IMR-90 (cell line): ENCODE measurements at regions not wholly inside any gene's neighbourhood (a gene's known extent, or its start where the extent isn't known, plus 50 kb on each side); places are given as distances from the start of the nearest gene placed in this dataset.

Experiments used
- ATAC-seq: fragments of 200-7000 bp; cut with Tn5 transposase; 2 replicates; pipeline ENCODE4 v1.9.1; 2020; ENCODE audit warnings: low read depth, mild to moderate bottlenecking, moderate library complexity
- BruUV-seq: library from RNA; stranded (reverse); fragments of 400-500 nt; replicated peaks from 2 replicates; lab custom pipeline; 2021; lab: Mats Ljungman, UMichigan
- CTCF ChIA-PET: fragments of 300-600 bp; formaldehyde crosslinking; extraction: SDS; loops from one replicate; lab custom pipeline; 2021; ENCODE audit warnings: antibody characterized with exemption; lab: Yijun Ruan, JAX
- POLR2A ChIA-PET: fragments of 300-600 bp; sonication (Branson Sonifier 250); formaldehyde crosslinking; loops from one replicate; lab custom pipeline; 2022; ENCODE audit warnings: antibody characterized with exemption; ENCODE audit not compliant: unreplicated experiment; lab: Charles Lee
- DNase-seq: peaks from one replicate; pipeline ENCODE4 v3.0.0; 2013
- H2AFZ ChIP-seq: replicated peaks from 2 replicates; pipeline ENCODE3; 2013; ENCODE audit warnings: low read length, mild to moderate bottlenecking; ENCODE audit not compliant: poor library complexity
- H2AK5ac ChIP-seq: 2 replicates; pipeline ENCODE4 v1.6.1; 2013; ENCODE audit warnings: low read depth, low read length, inconsistent platforms
- H2AK9ac ChIP-seq: replicated peaks from 2 replicates; pipeline ENCODE3; 2013; ENCODE audit warnings: mild to moderate bottlenecking, low read depth, low read length, moderate library complexity; ENCODE audit not compliant: poor library complexity
- H2BK120ac ChIP-seq: 2 replicates; pipeline ENCODE4 v1.6.1; 2013; ENCODE audit warnings: low read depth, low read length, inconsistent platforms
- H2BK15ac ChIP-seq: 3 replicates; pipeline ENCODE4 v1.6.1; 2013; ENCODE audit warnings: low read depth, low read length, inconsistent platforms
- H2BK20ac ChIP-seq: 2 replicates; pipeline ENCODE4 v1.6.1; 2013; ENCODE audit warnings: low read depth, mild to moderate bottlenecking, inconsistent platforms, low read length, moderate library complexity
- H2BK5ac ChIP-seq: 2 replicates; pipeline ENCODE4 v1.6.1; 2013; ENCODE audit warnings: mild to moderate bottlenecking, low read depth, low read length, inconsistent platforms; ENCODE audit not compliant: poor library complexity, severe bottlenecking
- H3K14ac ChIP-seq: replicated peaks from 2 replicates; pipeline ENCODE4 v1.6.1; 2013; ENCODE audit warnings: low read depth, low read length, inconsistent platforms
- H3K18ac ChIP-seq: 2 replicates; pipeline ENCODE4 v1.6.1; 2013; ENCODE audit warnings: low read depth, low read length, control low read depth
- H3K23ac ChIP-seq: 2 replicates; pipeline ENCODE4 v1.6.1; 2013; ENCODE audit warnings: low read depth, low read length, inconsistent platforms
- H3K27ac ChIP-seq: 2 replicates; pipeline ENCODE4 v1.5.1; 2013; ENCODE audit warnings: mild to moderate bottlenecking, control low read depth, low read length; ENCODE audit not compliant: insufficient read depth
- H3K27me3 ChIP-seq: 2 replicates; pipeline ENCODE4 v1.6.1; 2013; ENCODE audit warnings: low read length; ENCODE audit not compliant: control insufficient read depth, insufficient read depth
- H3K36me3 ChIP-seq: 2 replicates; pipeline ENCODE4 v1.6.1; 2013; ENCODE audit warnings: low read length, mixed read lengths; ENCODE audit not compliant: control insufficient read depth, insufficient read depth
- H3K4ac ChIP-seq: 2 replicates; pipeline ENCODE4 v1.6.1; 2013; ENCODE audit warnings: low read depth, low read length, inconsistent platforms
- H3K4me1 ChIP-seq: 2 replicates; pipeline ENCODE4 v1.6.1; 2013; ENCODE audit warnings: low read length, mixed read lengths; ENCODE audit not compliant: control insufficient read depth, insufficient read depth
- H3K4me2 ChIP-seq: 2 replicates; pipeline ENCODE4 v1.6.1; 2013; ENCODE audit warnings: low read depth, mild to moderate bottlenecking, control low read depth, low read length, moderate library complexity
- H3K4me3 ChIP-seq: 2 replicates; pipeline ENCODE4 v1.5.1; 2013; ENCODE audit warnings: low read depth, mild to moderate bottlenecking, control low read depth, low read length, moderate library complexity; ENCODE audit not compliant: insufficient read depth
- H3K56ac ChIP-seq: 2 replicates; pipeline ENCODE4 v1.6.1; 2013; ENCODE audit warnings: low read length, inconsistent platforms; ENCODE audit not compliant: insufficient read depth; ENCODE audit errors: extremely low read depth
- H3K79me1 ChIP-seq, 2 experiments: 2 replicates each; pipeline ENCODE4 v1.6.1; 2013; ENCODE audit warnings: low read length in 2 of 2, inconsistent platforms in 1 of 2, low read depth in 1 of 2
- H3K9ac ChIP-seq: 2 replicates; pipeline ENCODE4 v1.6.1; 2013; ENCODE audit warnings: low read depth, low read length, control low read depth
- H3K9me1 ChIP-seq: 2 replicates; pipeline ENCODE4 v1.6.1; 2013; ENCODE audit warnings: low read length, inconsistent platforms; ENCODE audit not compliant: insufficient read depth
- H3K9me3 ChIP-seq: 2 replicates; pipeline ENCODE4 v1.6.1; 2013; ENCODE audit warnings: low read length; ENCODE audit not compliant: control insufficient read depth, insufficient read depth
- H4K20me1 ChIP-seq: 2 replicates; pipeline ENCODE4 v1.6.1; 2013; ENCODE audit warnings: low read length, inconsistent platforms; ENCODE audit not compliant: insufficient read depth
- H4K5ac ChIP-seq: 2 replicates; pipeline ENCODE4 v1.6.1; 2013; ENCODE audit warnings: mild to moderate bottlenecking, low read depth, low read length, control low read depth
- H4K8ac ChIP-seq, 2 experiments: 2 replicates each; pipeline ENCODE4 v1.6.1; 2013; ENCODE audit warnings: low read depth in 2 of 2, low read length in 2 of 2, control low read depth in 1 of 2, inconsistent platforms in 1 of 2
- H4K91ac ChIP-seq: 2 replicates; pipeline ENCODE4 v1.6.1; 2013; ENCODE audit warnings: low read depth, low read length, inconsistent platforms; ENCODE audit not compliant: insufficient read depth
- BHLHE40 ChIP-seq: fragments of 150-350 bp; IDR thresholded peaks from 2 replicates; pipeline ENCODE4 v1.6.1; 2016; ENCODE audit warnings: mild to moderate bottlenecking, low read depth, low read length
- CEBPB ChIP-seq: IDR thresholded peaks from 2 replicates; pipeline ENCODE4 v1.6.1; 2012; ENCODE audit warnings: low read depth, low read length, improper control_type of control experiment
- CHD1 ChIP-seq: IDR thresholded peaks from 2 replicates; pipeline ENCODE4 v1.6.1; 2012; ENCODE audit warnings: low read depth, low read length, improper control_type of control experiment
- FOS ChIP-seq: fragments of 150-350 bp; IDR thresholded peaks from 2 replicates; pipeline ENCODE4 v1.6.1; 2016; ENCODE audit warnings: low read depth, low read length
- MAFK ChIP-seq: IDR thresholded peaks from 2 replicates; pipeline ENCODE4 v1.6.1; 2012; ENCODE audit warnings: low read depth, low read length, improper control_type of control experiment
- MAZ ChIP-seq: IDR thresholded peaks from 2 replicates; pipeline ENCODE4 v1.6.1; 2012; ENCODE audit warnings: low read depth, mild to moderate bottlenecking, low read length, improper control_type of control experiment, moderate library complexity, borderline replicate concordance
- MXI1 ChIP-seq: IDR thresholded peaks from 2 replicates; pipeline ENCODE4 v1.6.1; 2012; ENCODE audit warnings: low read depth, mild to moderate bottlenecking, low read length, moderate library complexity, borderline replicate concordance
- POLR2A ChIP-seq: IDR thresholded peaks from 2 replicates; pipeline ENCODE4 v1.6.1; 2012; ENCODE audit warnings: mild to moderate bottlenecking, low read depth, low read length
- RAD21 ChIP-seq: IDR thresholded peaks from 2 replicates; pipeline ENCODE4 v1.6.1; 2012; ENCODE audit warnings: low read length, improper control_type of control experiment
- RCOR1 ChIP-seq: IDR thresholded peaks from 2 replicates; pipeline ENCODE4 v1.6.1; 2012; ENCODE audit warnings: mild to moderate bottlenecking, low read length, improper control_type of control experiment; ENCODE audit not compliant: insufficient replicate concordance
- RFX5 ChIP-seq: IDR thresholded peaks from 2 replicates; pipeline ENCODE4 v1.8.0; 2012; ENCODE audit warnings: low read depth, mild to moderate bottlenecking, low read length, moderate library complexity
- SMC3 ChIP-seq: fragments of 150-350 bp; IDR thresholded peaks from 2 replicates; pipeline ENCODE4 v1.6.1; 2016; ENCODE audit warnings: low read depth, mild to moderate bottlenecking, antibody characterized with exemption, low read length, moderate library complexity
- WGBS, 2 experiments: methylation state at CpG; one replicate each; pipeline versions ENCODE4 v1.1.5 to v1.1.7; 2013; ENCODE audit warnings: missing lambda C conversion rate in 2 of 2; ENCODE audit not compliant: insufficient read length in 1 of 2; ENCODE audit errors: extremely low coverage in 2 of 2; 5-methylcytosine and 5-hydroxymethylcytosine counted together
- dilution Hi-C: fragments of 300-500 bp; cut with HindIII; formaldehyde crosslinking; loops from one replicate; pipeline ENCODE4 v1.14.3; 2018; ENCODE audit warnings: low sequenced_read_pairs; ENCODE audit not compliant: unreplicated experiment
- in situ Hi-C: fragments of 300-500 bp; cut with MboI; formaldehyde crosslinking; loops from 3 replicates; pipeline ENCODE4 v1.14.3; 2019; ENCODE audit warnings: low sequenced_read_pairs, inconsistent platforms, mixed read lengths
- intact Hi-C: fragments of 100-400 bp; cut with micrococcal nuclease; formaldehyde crosslinking; loops from 2 replicates; pipeline ENCODE4 v1.10.0; 2022
- TF ChIP-seq, protein P1 (sequence below): fragments of 150-350 bp; IDR thresholded peaks from 2 replicates; pipeline ENCODE4 v1.6.1; 2016; ENCODE audit warnings: low read depth, mild to moderate bottlenecking, low read length, moderate library complexity, borderline replicate concordance
- TF ChIP-seq, protein P2 (sequence below): fragments of 150-350 bp; IDR thresholded peaks from 2 replicates; pipeline ENCODE4 v1.6.1; 2017; ENCODE audit warnings: mild to moderate bottlenecking, antibody characterized with exemption, low read length, low read depth
- TF ChIP-seq, protein P3 (sequence below): conservative IDR thresholded peaks from 2 replicates; pipeline ENCODE4 v1.5.1; 2012; ENCODE audit warnings: mild to moderate bottlenecking, low read depth, low read length, improper control_type of control experiment

DNA sequence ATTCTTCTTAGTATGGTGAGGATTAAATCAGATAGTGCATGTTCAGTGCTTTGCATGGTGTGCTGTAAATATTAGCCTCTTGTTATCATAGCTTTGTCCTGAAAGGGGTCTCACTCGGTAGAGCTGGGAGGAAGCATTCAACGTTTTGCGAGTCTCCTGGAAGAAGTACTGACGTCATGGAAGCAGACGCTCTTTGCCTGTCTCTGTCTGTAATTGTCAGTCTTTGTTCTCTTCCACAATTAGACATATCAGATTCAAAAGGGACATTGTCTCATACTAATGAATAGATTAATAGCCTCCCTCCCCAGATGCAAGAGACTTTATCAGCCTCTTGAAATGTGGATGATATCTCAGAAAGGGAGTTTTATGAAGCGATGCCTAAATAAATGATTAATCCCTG, 91.8 kb upstream of the CXCL14 start:
- H4K5ac ChIP-seq = no peak overlapping the region
- no peak overlapping the region for H3K56ac ChIP-seq
- no peaks in the 10 kb centered on the region for H3K36me3 ChIP-seq
- ChIA-PET POLR2A (no interaction called here), CTCF (no interaction called here)
- in situ Hi-C loops (loop anchor here (25.0 kb wide), 1 partner anchor 442 kb away; no protein-coding TSS in a partner anchor), intact Hi-C loops (no loop called here), dilution Hi-C loops (no loop called here)
- H4K91ac ChIP-seq = no peak overlapping the region
- no peak overlapping the region for H3K23ac ChIP-seq
- H4K20me1 ChIP-seq = no peaks in the 10 kb centered on the region
- no peaks in the 10 kb centered on the region for H3K9me1 ChIP-seq
- H2BK20ac ChIP-seq = no peak overlapping the region
- no peak overlapping the region for H2AK9ac ChIP-seq
- H3K4me3 ChIP-seq = no peak overlapping the region
- TF ChIP-seq FOS = no peak
- no peak for TF ChIP-seq RFX5
- no peak for TF ChIP-seq RCOR1
- TF ChIP-seq BHLHE40 = no peak
- TF ChIP-seq, protein P1, sequence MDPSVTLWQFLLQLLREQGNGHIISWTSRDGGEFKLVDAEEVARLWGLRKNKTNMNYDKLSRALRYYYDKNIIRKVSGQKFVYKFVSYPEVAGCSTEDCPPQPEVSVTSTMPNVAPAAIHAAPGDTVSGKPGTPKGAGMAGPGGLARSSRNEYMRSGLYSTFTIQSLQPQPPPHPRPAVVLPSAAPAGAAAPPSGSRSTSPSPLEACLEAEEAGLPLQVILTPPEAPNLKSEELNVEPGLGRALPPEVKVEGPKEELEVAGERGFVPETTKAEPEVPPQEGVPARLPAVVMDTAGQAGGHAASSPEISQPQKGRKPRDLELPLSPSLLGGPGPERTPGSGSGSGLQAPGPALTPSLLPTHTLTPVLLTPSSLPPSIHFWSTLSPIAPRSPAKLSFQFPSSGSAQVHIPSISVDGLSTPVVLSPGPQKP = no peak
- no peak for TF ChIP-seq MAZ
- TF ChIP-seq SMC3 = no peak
- no peak for TF ChIP-seq CEBPB
- TF ChIP-seq, protein P2, sequence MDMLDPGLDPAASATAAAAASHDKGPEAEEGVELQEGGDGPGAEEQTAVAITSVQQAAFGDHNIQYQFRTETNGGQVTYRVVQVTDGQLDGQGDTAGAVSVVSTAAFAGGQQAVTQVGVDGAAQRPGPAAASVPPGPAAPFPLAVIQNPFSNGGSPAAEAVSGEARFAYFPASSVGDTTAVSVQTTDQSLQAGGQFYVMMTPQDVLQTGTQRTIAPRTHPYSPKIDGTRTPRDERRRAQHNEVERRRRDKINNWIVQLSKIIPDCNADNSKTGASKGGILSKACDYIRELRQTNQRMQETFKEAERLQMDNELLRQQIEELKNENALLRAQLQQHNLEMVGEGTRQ = no peak
- TF ChIP-seq, protein P3, sequence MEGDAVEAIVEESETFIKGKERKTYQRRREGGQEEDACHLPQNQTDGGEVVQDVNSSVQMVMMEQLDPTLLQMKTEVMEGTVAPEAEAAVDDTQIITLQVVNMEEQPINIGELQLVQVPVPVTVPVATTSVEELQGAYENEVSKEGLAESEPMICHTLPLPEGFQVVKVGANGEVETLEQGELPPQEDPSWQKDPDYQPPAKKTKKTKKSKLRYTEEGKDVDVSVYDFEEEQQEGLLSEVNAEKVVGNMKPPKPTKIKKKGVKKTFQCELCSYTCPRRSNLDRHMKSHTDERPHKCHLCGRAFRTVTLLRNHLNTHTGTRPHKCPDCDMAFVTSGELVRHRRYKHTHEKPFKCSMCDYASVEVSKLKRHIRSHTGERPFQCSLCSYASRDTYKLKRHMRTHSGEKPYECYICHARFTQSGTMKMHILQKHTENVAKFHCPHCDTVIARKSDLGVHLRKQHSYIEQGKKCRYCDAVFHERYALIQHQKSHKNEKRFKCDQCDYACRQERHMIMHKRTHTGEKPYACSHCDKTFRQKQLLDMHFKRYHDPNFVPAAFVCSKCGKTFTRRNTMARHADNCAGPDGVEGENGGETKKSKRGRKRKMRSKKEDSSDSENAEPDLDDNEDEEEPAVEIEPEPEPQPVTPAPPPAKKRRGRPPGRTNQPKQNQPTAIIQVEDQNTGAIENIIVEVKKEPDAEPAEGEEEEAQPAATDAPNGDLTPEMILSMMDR = no peak
- TF ChIP-seq CHD1 = no peak
- TF ChIP-seq POLR2A = no peak
- no peak for TF ChIP-seq MAFK
- TF ChIP-seq MXI1 = no peak
- TF ChIP-seq RAD21 = no peak
- no peaks in the 10 kb centered on the region for H3K4me1 ChIP-seq
- no TSS peak for BruUV-seq
- no peak for ATAC-seq
- no peak overlapping the region for H3K27ac ChIP-seq
- DNase-seq = no peak
- H3K4ac ChIP-seq = no peak overlapping the region
- no peaks in the 10 kb centered on the region for H3K9me3 ChIP-seq
- H2AK5ac ChIP-seq = no peak overlapping the region
- no peaks in the 10 kb centered on the region for H3K27me3 ChIP-seq
- no peak overlapping the region for H3K9ac ChIP-seq
- H3K79me1 ChIP-seq = no peaks in the 10 kb centered on the region
- no CpG with 5 or more reads among the region's 6 CpGs for WGBS, 2 experiments
- H2BK5ac ChIP-seq = no peak overlapping the region
- H4K8ac ChIP-seq = no peak overlapping the region
- H2BK15ac ChIP-seq = no peak overlapping the region
- H3K18ac ChIP-seq = no peak overlapping the region
- H3K4me2 ChIP-seq = no peak overlapping the region
- no peak overlapping the region for H2BK120ac ChIP-seq
- no peak overlapping the region for H2AFZ ChIP-seq
- no peak overlapping the region for H3K14ac ChIP-seq
